H1 (cell line): ENCODE measurements at regions not wholly inside any gene's neighbourhood (a gene's known extent, or its start where the extent isn't known, plus 50 kb on each side); places are given as distances from the start of the nearest gene placed in this dataset.
A peak's percentile ranks its signal among the peaks of the same experiment; 100 is the strongest.

Experiments
- EP300 ChIP-seq, 2 experiments: IDR thresholded peaks; 1 replicate in 1 of 2; 2 replicates in 1 of 2; pipeline ENCODE4 v1.6.1; 2011 to 2012; ENCODE audit warnings: low read depth in 2 of 2, low read length in 2 of 2, mild to moderate bottlenecking in 2 of 2, borderline replicate concordance in 1 of 2, inconsistent platforms in 1 of 2, moderate library complexity in 1 of 2
- TF ChIP-seq, protein P1 (sequence below): IDR thresholded peaks from 2 replicates; pipeline ENCODE4 v1.6.1; 2012; ENCODE audit warnings: inconsistent platforms

DNA sequence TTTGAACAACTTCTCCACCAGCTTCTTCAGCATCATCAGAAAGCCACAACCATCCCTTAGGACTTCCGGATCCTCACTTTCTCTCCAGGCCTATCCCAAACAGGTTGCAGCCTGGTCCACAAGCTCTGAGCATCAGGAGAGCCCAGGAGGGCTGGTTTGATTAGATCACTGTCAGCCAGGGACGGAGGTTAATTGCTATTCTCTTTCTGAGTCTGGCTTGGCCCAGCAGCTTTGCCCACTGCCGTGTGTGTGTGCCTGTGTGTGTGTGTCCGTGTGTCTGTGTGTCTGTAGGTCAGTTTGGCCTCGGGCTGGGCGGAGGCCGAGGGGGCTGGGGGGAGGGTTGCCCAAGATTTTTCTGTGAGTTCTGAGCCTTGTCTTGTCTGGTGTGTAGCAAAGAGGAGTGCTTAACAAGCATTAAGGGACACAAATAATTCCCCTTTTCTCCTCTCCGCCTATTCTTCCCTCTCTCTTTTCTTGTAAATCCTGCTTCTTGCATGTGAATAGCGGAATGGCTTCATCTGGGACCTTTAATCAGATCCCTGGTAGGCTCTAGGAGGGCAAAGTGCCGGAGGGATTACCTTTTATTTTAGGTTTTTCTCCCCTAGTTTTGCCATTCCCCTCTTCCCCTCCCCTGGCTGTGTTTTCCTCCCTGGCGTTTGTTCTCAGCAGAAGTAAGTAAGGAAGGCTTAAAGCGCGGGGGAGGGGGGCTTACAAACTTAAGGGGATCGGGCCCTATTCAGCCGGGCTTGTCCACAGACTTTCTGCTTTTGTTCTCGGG lies 138.2 kb upstream of the LHX5 start (continued):
- TF ChIP-seq, protein P1, sequence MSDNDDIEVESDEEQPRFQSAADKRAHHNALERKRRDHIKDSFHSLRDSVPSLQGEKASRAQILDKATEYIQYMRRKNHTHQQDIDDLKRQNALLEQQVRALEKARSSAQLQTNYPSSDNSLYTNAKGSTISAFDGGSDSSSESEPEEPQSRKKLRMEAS = no peak
- TF ChIP-seq EP300 (IDR thresholded peaks at IDR 0.05; ENCODE audit: borderline replicate concordance in 1 of 2, low read depth in 2 of 2, low read length in 2 of 2) = peak in 1 of 2 experiments; percentile 40; a peak in 1 of 3 replicates
